VCaP (cell line): ENCODE measurements at regions not wholly inside any gene's neighbourhood (a gene's known extent, or its start where the extent isn't known, plus 50 kb on each side); places are given as distances from the start of the nearest gene placed in this dataset.

Source experiments
- H3K27ac ChIP-seq: fragments of 450-650 bp; 2 replicates; pipeline ENCODE4 v1.5.1; 2017
- TF ChIP-seq, protein P1 (sequence below): fragments of 450-650 bp; conservative IDR thresholded peaks from 2 replicates; pipeline ENCODE4 v1.5.1; 2017; ENCODE audit warnings: mild to moderate bottlenecking, moderate library complexity

DNA sequence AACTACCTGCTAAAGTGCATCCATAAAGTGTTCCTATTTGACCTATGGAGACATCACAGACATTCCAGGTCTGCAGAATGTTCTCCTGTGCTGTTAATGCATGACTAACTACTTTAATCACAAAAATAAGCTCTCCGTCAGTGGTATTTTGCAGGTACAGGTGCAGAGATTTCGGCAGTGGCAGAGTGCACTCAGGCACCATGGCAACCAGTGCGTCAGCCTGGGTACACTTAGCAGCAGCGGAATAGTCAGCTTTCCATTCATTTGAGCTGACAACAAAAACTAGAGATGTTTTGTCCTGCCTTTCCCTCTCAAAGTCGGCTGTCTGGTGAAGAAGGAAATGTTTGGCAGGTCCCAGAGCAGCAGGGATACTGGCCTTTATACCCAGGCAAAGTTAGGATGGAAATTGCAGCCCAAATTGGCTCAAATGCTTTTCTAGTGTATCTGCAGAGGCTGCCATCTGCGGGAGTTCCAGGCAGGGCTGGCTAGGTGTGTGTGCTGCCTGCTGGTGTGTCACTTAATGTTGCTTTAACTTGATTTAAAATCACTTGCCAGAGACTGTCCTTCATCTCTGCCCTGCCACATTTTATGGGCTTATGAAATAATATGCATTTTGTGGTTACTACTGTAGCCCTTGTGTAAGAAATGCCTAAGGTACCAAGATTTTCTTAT lies 195.8 kb downstream of the RAP2A start:
- TF ChIP-seq, protein P1, sequence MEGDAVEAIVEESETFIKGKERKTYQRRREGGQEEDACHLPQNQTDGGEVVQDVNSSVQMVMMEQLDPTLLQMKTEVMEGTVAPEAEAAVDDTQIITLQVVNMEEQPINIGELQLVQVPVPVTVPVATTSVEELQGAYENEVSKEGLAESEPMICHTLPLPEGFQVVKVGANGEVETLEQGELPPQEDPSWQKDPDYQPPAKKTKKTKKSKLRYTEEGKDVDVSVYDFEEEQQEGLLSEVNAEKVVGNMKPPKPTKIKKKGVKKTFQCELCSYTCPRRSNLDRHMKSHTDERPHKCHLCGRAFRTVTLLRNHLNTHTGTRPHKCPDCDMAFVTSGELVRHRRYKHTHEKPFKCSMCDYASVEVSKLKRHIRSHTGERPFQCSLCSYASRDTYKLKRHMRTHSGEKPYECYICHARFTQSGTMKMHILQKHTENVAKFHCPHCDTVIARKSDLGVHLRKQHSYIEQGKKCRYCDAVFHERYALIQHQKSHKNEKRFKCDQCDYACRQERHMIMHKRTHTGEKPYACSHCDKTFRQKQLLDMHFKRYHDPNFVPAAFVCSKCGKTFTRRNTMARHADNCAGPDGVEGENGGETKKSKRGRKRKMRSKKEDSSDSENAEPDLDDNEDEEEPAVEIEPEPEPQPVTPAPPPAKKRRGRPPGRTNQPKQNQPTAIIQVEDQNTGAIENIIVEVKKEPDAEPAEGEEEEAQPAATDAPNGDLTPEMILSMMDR, result no peak
- H3K27ac ChIP-seq, result no peak overlapping the region

GRCh38 chr13:97630725-97631124 lies 196.8 kb downstream of the RAP2A start:
- TF ChIP-seq, protein P1, result no peak
- H3K27ac ChIP-seq, result no peak overlapping the region

DNA sequence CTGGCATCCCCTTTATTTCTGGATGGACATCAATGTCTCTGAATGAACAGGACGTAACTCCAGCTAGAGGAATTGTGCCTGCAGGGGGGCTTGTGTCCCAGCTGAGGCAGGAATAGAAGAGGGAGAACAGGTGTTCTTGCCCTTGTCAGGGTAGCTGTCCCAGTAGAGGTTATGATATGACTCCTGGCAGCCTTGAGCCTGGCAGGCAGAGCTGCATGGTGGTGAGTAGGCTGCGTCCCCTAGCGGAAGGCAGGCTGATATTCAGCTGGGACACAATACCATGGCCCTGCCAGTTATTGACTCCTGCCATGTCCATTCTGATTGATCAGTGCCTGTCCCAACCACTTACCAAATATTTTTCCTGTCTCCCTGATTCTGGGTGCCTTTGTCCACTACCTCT lies 197.2 kb downstream of the RAP2A start:
- no peak overlapping the region for H3K27ac ChIP-seq
- TF ChIP-seq, protein P1, result peak; percentile 37; the same call in 1 of the 2 replicates

- TF ChIP-seq, protein P1, result no peak
- no peak overlapping the region for H3K27ac ChIP-seq
Observed at GRCh38 chr13:97639236-97639635, 205.3 kb downstream of the RAP2A start.

DNA sequence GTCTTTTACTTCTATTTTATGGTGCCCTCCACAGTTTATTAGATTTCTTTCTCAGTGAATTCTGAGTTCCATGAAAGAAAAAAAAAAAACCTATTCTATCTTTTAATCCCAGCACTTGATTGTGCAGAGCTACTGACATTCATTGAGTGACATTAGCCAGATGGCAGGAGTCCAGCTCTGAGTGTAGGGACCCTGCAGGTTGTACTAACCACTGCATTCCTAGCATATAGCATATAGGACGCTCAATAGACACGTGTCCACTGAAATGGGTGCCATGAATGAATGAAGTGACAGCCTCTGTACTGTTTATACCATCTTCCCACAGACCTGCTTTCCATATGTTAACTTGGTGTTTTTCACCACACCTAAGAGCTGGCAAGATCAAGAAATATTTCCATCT lies 206.3 kb downstream of the RAP2A start:
- TF ChIP-seq, protein P1, result no peak
- H3K27ac ChIP-seq, result no peak overlapping the region

DNA sequence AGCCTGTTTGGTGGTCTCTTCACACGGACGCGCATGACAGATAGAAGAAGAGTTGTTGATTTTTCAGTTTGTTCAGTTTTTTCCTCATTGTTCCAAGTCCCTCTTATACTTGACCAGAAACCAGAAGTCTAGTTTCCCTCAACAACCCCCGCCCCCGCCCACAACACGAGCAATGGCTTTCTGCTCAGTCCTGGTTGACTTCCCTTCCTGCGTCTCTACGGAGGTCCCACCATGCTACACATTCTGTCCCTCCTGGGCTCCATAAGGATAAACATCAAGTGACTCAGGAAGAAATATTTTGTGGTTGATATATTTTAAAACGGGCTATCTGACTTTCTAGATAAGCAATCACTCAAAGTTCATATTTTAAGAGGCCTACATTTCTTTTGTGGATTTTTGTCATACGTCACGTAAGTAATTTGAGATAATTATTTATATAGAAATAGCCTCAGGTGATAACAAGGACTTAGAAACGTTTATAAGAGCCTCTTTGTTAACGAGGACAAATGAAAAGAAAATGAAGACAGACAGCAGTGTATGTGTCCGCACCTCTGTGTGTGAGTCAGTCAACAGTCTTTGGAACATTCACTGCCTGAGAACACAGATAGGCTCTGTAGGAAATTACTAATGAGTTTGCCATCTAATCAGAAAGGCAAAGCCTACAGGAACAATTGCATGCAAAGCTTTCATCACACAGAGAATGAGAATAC lies 214.4 kb downstream of the RAP2A start:
- H3K27ac ChIP-seq, result no peak overlapping the region
- TF ChIP-seq, protein P1, result no peak

DNA sequence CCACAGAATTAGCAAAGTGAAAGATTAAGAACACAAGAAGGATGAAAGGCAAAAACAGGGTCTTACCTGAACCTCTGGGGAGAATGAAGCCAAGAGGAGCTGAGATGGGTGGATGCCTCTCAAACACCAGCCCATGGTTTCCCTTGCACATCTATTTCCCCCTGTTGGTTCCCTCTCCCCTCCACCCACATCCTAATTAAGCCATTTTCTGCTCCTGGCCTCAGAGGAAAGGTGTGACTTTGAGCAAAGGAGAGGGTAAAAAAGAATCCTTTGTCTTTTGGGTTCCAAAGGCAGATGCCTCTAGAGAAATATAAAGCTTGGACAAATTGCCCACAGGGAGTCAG lies 214.9 kb downstream of the RAP2A start:
- TF ChIP-seq, protein P1, result no peak
- H3K27ac ChIP-seq, result no peak overlapping the region
